GM23338 (cell line): ENCODE measurements at regions not wholly inside any gene's neighbourhood (a gene's known extent, or its start where the extent isn't known, plus 50 kb on each side); places are given as distances from the start of the nearest gene placed in this dataset.

Experiments
- CTCF ChIP-seq, 2 experiments: fragments of 200-600 bp in 1 of 2; sonication (generic) in 1 of 2; conservative IDR thresholded peaks; 2 replicates each; pipeline versions ENCODE4 v1.5.1 to v1.6.1; 2016 to 2017; ENCODE audit warnings: antibody characterized with exemption in 2 of 2, low read depth in 2 of 2, mild to moderate bottlenecking in 2 of 2, moderate library complexity in 1 of 2
- EZH2 ChIP-seq: fragments of 200-600 bp; sonication (generic); IDR thresholded peaks from one replicate; pipeline ENCODE4 v1.8.0; 2017; ENCODE audit warnings: antibody characterized with exemption, mild to moderate bottlenecking, low read depth; ENCODE audit not compliant: unreplicated experiment
- EZH2phosphoT487 ChIP-seq: fragments of 200-600 bp; sonication (generic); IDR thresholded peaks from one replicate; pipeline ENCODE4 v1.8.1; 2018; ENCODE audit warnings: antibody characterized with exemption; ENCODE audit not compliant: unreplicated experiment
- JUNB ChIP-seq: IDR thresholded peaks from one replicate; pipeline ENCODE4 v1.6.1; 2016; ENCODE audit warnings: antibody characterized with exemption; ENCODE audit not compliant: unreplicated experiment
- POLR2AphosphoS5 ChIP-seq: IDR thresholded peaks from 2 replicates; pipeline ENCODE4 v1.6.1; 2016; ENCODE audit warnings: antibody characterized with exemption, low read depth
- REST ChIP-seq: IDR thresholded peaks from one replicate; pipeline ENCODE4 v1.6.1; 2018; ENCODE audit warnings: antibody characterized with exemption; ENCODE audit not compliant: unreplicated experiment

- TF ChIP-seq CTCF (conservative IDR thresholded peaks at IDR 0.05; ENCODE audit: low read depth in 2 of 2) (no peak), REST (no peak), EZH2phosphoT487 (no peak), POLR2AphosphoS5 (no peak), EZH2 (no peak), JUNB (no peak)
Measured at GRCh38 chr6:137284811-137285110, 65.6 kb upstream of the IFNGR1 start.
